HEK293 (cell line): ENCODE measurements at regions not wholly inside any gene's neighbourhood (a gene's known extent, or its start where the extent isn't known, plus 50 kb on each side); places are given as distances from the start of the nearest gene placed in this dataset.

ENCODE experiments used
- CTCF ChIA-PET: fragments of 350-600 bp; formaldehyde crosslinking; extraction: SDS; loops from one replicate; lab custom pipeline; 2021; ENCODE audit warnings: antibody characterized with exemption; lab: Yijun Ruan, JAX
- POLR2A ChIA-PET: fragments of 300-600 bp; formaldehyde crosslinking; extraction: SDS; loops from one replicate; lab custom pipeline; 2020; ENCODE audit warnings: antibody characterized with exemption, inconsistent platforms; lab: Yijun Ruan, JAX
- H3K27ac ChIP-seq: fragments of 200-500 bp; sonication (Bioruptor generic); 2 replicates; pipeline ENCODE4 v1.5.1; 2014; ENCODE audit warnings: low read depth, low read length, control low read depth, inconsistent platforms; ENCODE audit errors: extremely low read depth
- H3K36me3 ChIP-seq, 2 experiments: fragments of 200-500 bp in 1 of 2; sonication (Bioruptor generic) in 1 of 2; 1 replicate in 1 of 2; 2 replicates in 1 of 2; pipeline ENCODE4 v1.5.1; 2014 to 2017; ENCODE audit warnings: inconsistent platforms in 2 of 2, low read length in 2 of 2; ENCODE audit not compliant: control insufficient read depth in 2 of 2, insufficient read depth in 1 of 2
- H3K4me1 ChIP-seq: fragments of 200-500 bp; sonication (Bioruptor generic); 2 replicates; pipeline ENCODE4 v1.5.1; 2014; ENCODE audit warnings: mild to moderate bottlenecking, low read length, inconsistent platforms; ENCODE audit not compliant: control insufficient read depth, insufficient read depth
- H3K4me3 ChIP-seq: 2 replicates; pipeline ENCODE4 v1.5.1; 2011; ENCODE audit warnings: low read depth, mild to moderate bottlenecking, control low read depth, low read length, moderate library complexity
- H3K9me3 ChIP-seq: fragments of 200-500 bp; sonication (Bioruptor generic); 2 replicates; pipeline ENCODE4 v1.5.1; 2014; ENCODE audit warnings: low read depth, low read length, inconsistent platforms; ENCODE audit not compliant: control insufficient read depth, insufficient read depth
- BCL11B ChIP-seq: fragments of 450-650 bp; formaldehyde crosslinking; IDR thresholded peaks from 2 replicates; pipeline ENCODE4 v1.5.1; 2016; ENCODE audit warnings: low read depth, missing biosample characterization, missing genetic modification characterization
- GLIS1 ChIP-seq: fragments of 450-650 bp; formaldehyde crosslinking; IDR thresholded peaks from 2 replicates; pipeline ENCODE4 v1.5.1; 2016; ENCODE audit warnings: missing biosample characterization, missing genetic modification characterization
- OVOL3 ChIP-seq: fragments of 450-650 bp; formaldehyde crosslinking; IDR thresholded peaks from 2 replicates; pipeline ENCODE4 v1.5.1; 2016; ENCODE audit warnings: missing biosample characterization, missing genetic modification characterization
- SP2 ChIP-seq: fragments of 450-650 bp; formaldehyde crosslinking; IDR thresholded peaks from 2 replicates; pipeline ENCODE4 v1.5.1; 2016; ENCODE audit warnings: missing biosample characterization, missing genetic modification characterization
- ZBTB17 ChIP-seq: fragments of 450-650 bp; formaldehyde crosslinking; IDR thresholded peaks from 2 replicates; pipeline ENCODE4 v1.5.1; 2016; ENCODE audit warnings: missing biosample characterization, missing genetic modification characterization
- ZNF10 ChIP-seq: fragments of 450-650 bp; formaldehyde crosslinking; IDR thresholded peaks from 2 replicates; pipeline ENCODE4 v1.5.1; 2017; ENCODE audit warnings: missing biosample characterization, missing genetic modification characterization
- ZNF555 ChIP-seq: fragments of 450-650 bp; formaldehyde crosslinking; conservative IDR thresholded peaks from 2 replicates; pipeline ENCODE4 v1.5.1; 2017; ENCODE audit warnings: missing biosample characterization, mild to moderate bottlenecking, missing genetic modification characterization, inconsistent platforms
- ZNF600 ChIP-seq: fragments of 450-650 bp; formaldehyde crosslinking; IDR thresholded peaks from 2 replicates; pipeline ENCODE4 v1.5.1; 2016; ENCODE audit warnings: missing biosample characterization, missing genetic modification characterization
- ZNF654 ChIP-seq: fragments of 450-650 bp; formaldehyde crosslinking; IDR thresholded peaks from 2 replicates; pipeline ENCODE4 v1.5.1; 2016; ENCODE audit warnings: low read depth, missing biosample characterization, missing genetic modification characterization
- ZNF658 ChIP-seq: fragments of 450-650 bp; formaldehyde crosslinking; IDR thresholded peaks from 2 replicates; pipeline ENCODE4; 2016; ENCODE audit warnings: missing biosample characterization, missing genetic modification characterization
- ZXDB ChIP-seq: fragments of 450-650 bp; formaldehyde crosslinking; IDR thresholded peaks from 2 replicates; pipeline ENCODE4 v1.5.1; 2016; ENCODE audit warnings: missing biosample characterization, missing genetic modification characterization
- TF ChIP-seq, protein P1 (sequence below): fragments of 450-650 bp; formaldehyde crosslinking; IDR thresholded peaks from 2 replicates; pipeline ENCODE4 v1.5.1; 2017; ENCODE audit warnings: missing biosample characterization, missing genetic modification characterization
- TF ChIP-seq, protein P2 (sequence below): fragments of 450-650 bp; formaldehyde crosslinking; IDR thresholded peaks from 2 replicates; pipeline ENCODE4 v1.5.1; 2016; ENCODE audit warnings: missing biosample characterization, missing genetic modification characterization

DNA sequence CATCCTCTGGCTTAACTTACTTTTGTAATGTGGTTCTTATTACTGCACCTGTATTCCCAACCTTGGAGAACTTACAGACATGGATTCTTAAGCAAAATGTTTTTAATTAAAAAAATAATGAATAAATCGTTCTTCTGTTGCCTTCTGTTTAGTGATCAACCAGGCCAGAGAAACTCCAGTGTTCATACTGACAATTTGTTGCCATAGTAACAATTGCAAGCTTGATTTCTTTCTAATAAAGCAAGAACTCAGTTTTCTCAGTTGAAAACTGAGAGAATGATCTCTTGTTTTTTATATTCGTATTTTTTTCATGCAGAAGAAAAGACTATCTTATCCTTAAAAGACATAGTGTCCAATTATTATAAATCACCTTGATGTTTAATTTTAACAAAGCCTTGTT, 106.5 kb upstream of the LMNTD1 start (continued):
- TF ChIP-seq ZNF555 (tag by site-specific recombination) = no peak
- TF ChIP-seq, protein P1, sequence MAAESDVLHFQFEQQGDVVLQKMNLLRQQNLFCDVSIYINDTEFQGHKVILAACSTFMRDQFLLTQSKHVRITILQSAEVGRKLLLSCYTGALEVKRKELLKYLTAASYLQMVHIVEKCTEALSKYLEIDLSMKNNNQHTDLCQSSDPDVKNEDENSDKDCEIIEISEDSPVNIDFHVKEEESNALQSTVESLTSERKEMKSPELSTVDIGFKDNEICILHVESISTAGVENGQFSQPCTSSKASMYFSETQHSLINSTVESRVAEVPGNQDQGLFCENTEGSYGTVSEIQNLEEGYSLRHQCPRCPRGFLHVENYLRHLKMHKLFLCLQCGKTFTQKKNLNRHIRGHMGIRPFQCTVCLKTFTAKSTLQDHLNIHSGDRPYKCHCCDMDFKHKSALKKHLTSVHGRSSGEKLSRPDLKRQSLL = no peak
- TF ChIP-seq ZNF10 (tag by site-specific recombination) = no peak

DNA sequence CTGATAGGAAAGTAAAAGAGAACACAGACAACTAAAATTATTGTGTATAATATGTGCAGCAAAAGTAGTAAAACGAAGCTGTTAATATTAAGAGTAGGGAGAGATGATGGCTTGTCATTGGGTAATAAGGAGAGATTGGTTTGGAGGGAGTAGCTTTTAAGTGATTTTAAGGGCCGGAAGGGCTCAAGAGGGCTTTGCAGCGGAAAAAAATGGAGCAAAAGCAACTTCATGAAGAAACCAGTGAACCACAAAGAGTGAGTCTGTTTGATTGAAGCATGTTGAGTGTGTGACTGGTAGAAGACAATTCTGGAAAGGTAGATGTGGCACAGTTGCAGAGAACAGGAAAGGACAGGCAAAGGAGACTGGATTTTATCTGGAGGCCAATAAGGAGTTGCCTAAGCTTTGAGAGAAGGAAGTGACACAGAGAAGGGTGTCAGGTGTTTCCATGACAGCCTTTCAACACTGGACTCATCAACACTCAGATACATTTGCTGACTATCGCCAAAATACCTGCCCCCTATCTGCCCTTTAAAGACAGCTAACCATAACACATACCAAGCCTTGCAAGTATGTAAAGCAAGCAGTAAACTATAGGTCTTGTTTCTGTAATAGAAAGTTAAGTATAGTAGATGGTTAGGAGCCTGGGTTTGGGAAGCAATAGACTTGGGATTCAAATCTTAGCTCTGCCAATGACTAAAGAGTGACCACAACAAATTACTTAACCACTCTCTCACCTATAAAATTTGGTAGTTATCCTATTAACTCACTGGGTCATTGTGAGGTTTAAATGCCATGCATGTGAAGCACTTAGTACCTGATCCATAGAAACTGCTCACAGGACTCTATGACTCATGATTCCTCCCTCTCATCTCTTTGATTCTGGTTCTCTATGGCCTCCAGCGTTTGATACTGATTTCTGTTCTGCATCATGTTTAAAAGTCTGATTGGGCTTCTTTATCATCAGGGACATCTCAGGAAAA, 117.3 kb upstream of the LMNTD1 start:
- no peaks in the 10 kb centered on the region for H3K4me1 ChIP-seq
- H3K36me3 ChIP-seq = no peaks in the 10 kb centered on the region
- no peak overlapping the region for H3K4me3 ChIP-seq
- no peaks in the 10 kb centered on the region for H3K9me3 ChIP-seq
- CTCF ChIA-PET = interaction anchor here (0.6 to 0.9 kb wide), 2 partner anchors 11 to 678 kb away, joined by 3 to 4 read pairs; no protein-coding TSS in a partner anchor
- H3K27ac ChIP-seq = no peak overlapping the region
- TF ChIP-seq, protein P1 = no peak
- 0 out of 2 replicates have a peak, but pooled peaks have one; percentile 32 for TF ChIP-seq ZBTB17 (tag by site-specific recombination)
- TF ChIP-seq, all 188 proteins: peak for 1
- POLR2A ChIA-PET = no interaction called here

DNA sequence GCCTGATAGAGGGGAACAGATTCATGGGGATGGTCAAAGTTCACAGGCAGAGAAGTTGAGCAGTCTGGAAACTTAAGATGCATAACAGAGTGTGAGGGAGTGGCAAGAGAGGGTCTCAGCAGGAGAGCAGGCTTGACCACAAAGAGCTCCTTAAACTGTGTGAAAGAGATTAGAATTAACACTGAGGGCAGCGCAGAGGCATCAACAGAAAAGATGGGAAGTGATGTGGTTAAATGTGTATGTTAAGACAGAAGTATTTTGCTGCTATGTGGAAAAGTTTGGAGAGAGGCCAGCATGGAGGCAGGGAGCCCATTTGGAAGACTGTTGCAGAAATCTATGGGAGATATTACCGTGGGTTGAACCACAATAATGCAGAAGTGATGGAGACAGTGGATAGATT, 122.7 kb upstream of the LMNTD1 start:
- CTCF ChIA-PET = no interaction called here
- POLR2A ChIA-PET = no interaction called here
- H3K4me3 ChIP-seq = no peak overlapping the region
- H3K9me3 ChIP-seq = no peaks in the 10 kb centered on the region
- TF ChIP-seq OVOL3 (no peak), GLIS1 (peak; percentile 47), ZXDB (no peak), BCL11B (tag by site-specific recombination) (no peak)
- no peaks in the 10 kb centered on the region for H3K4me1 ChIP-seq
- H3K36me3 ChIP-seq = no peaks in the 10 kb centered on the region
- H3K27ac ChIP-seq = no peak overlapping the region

DNA sequence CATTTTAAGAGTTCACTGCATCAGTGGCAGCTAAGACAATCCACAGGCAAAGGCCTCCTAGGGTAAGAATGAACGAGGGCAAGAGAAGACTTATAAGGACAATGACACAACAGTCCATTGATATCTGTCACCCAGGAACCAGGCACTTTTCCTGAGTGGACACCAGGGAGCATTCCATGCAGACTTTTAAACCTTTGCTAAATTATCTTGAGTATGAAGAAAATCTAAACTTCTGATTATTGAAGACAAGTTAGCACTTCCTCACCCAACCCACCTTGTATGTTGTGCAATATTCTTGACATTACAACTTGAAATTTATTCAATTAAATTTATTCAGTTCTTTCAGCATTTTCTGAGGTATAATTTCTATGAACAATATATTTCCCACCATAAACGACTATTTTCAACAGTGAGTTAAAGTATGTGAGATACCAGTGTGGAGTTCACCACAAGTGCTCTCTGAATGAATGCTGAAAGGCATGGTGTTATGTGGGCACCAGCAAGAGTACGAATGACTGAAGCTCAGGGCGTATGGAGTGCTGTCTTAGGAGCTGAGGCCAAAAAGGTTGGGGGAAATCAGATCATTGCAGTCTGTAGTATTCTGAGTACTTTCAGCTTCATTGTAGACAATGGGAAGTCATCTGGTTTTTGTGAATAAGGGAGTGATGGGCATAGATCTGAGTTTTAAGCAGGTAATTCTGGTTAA, 124.3 kb upstream of the LMNTD1 start:
- Histone ChIP-seq H3K27ac (no peak overlapping the region), H3K9me3 (no peaks in the 10 kb centered on the region), H3K4me1 (no peaks in the 10 kb centered on the region), H3K36me3 (no peaks in the 10 kb centered on the region), H3K4me3 (no peak overlapping the region)
- ChIA-PET POLR2A (no interaction called here), CTCF (interaction anchor here (0.6 kb wide), 1 partner anchor 110 kb away, joined by 3 read pairs; no protein-coding TSS in a partner anchor)
- TF ChIP-seq SP2 (tag by site-specific recombination) (no peak), ZNF654 (peak; percentile 8; the same call in 1 of the 2 replicates), ZNF658 (tag by site-specific recombination) (no peak)

DNA sequence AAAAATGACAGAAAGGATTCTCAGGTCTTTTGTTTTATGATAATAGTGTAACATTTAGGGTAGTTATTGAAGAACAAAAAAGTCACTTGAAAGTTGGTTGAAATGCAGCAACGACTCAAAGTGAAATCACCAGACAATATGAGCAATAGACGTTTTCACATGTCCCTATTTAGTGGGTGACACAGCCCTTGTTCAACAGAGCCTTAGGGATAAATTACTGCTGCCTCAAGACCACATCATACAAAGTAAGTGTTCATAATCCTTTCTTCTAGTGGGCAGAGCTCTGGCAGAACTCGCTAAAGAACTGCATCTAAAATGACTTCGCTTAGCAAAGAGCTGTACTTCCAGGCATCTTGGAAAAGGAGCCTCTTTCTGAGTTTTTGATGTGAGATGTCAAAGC, 128.5 kb upstream of the LMNTD1 start:
- H3K36me3 ChIP-seq = no peaks in the 10 kb centered on the region
- H3K27ac ChIP-seq = no peak overlapping the region
- H3K4me1 ChIP-seq = no peaks in the 10 kb centered on the region
- POLR2A ChIA-PET = no interaction called here
- no peak for TF ChIP-seq GLIS1
- TF ChIP-seq, protein P2, sequence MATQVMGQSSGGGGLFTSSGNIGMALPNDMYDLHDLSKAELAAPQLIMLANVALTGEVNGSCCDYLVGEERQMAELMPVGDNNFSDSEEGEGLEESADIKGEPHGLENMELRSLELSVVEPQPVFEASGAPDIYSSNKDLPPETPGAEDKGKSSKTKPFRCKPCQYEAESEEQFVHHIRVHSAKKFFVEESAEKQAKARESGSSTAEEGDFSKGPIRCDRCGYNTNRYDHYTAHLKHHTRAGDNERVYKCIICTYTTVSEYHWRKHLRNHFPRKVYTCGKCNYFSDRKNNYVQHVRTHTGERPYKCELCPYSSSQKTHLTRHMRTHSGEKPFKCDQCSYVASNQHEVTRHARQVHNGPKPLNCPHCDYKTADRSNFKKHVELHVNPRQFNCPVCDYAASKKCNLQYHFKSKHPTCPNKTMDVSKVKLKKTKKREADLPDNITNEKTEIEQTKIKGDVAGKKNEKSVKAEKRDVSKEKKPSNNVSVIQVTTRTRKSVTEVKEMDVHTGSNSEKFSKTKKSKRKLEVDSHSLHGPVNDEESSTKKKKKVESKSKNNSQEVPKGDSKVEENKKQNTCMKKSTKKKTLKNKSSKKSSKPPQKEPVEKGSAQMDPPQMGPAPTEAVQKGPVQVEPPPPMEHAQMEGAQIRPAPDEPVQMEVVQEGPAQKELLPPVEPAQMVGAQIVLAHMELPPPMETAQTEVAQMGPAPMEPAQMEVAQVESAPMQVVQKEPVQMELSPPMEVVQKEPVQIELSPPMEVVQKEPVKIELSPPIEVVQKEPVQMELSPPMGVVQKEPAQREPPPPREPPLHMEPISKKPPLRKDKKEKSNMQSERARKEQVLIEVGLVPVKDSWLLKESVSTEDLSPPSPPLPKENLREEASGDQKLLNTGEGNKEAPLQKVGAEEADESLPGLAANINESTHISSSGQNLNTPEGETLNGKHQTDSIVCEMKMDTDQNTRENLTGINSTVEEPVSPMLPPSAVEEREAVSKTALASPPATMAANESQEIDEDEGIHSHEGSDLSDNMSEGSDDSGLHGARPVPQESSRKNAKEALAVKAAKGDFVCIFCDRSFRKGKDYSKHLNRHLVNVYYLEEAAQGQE (tag by site-specific recombination) = no peak
- TF ChIP-seq ZNF600 (tag by site-specific recombination) = no peak
- CTCF ChIA-PET = interaction anchor here (0.5 to 0.7 kb wide), 2 partner anchors 134 to 143 kb away, joined by 3 to 5 read pairs; no protein-coding TSS in a partner anchor
- no peak overlapping the region for H3K4me3 ChIP-seq
- no peaks in the 10 kb centered on the region for H3K9me3 ChIP-seq
